Skin of body (tissue), 1 donor: ENCODE measurements at regions not wholly inside any gene's neighbourhood (a gene's known extent, or its start where the extent isn't known, plus 50 kb on each side); places are given as distances from the start of the nearest gene placed in this dataset.
"Not testable (repeated sequence)": the region's sequence is repeated elsewhere in the genome, so short reads cannot be mapped to it uniquely, and the experiment has no call there.

Experiments
- DNase-seq: peaks from one replicate; lab custom pipeline; 2025; lab: John Stamatoyannopoulos, UW

DNA sequence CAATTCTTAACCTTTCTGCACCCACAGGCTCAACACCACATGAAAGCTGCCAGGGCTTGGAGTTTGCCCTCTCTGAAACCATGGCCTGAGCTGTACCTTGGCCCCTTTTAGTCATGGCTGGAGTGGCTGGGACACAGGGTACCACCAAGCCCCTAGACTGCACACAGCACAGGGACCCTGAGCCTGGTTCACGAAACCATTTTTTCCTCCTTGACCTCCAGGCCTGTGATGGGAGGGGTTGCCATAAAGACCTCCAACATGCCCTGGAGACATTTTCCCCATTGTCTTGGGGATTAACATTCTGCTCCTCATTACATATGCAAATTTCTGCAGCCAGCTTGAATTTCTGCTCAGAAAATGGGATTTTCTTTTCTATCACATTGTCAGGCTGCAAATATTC is 113.4 kb downstream of the XPNPEP1 start:
- not testable (repeated sequence) for DNase-seq

DNA sequence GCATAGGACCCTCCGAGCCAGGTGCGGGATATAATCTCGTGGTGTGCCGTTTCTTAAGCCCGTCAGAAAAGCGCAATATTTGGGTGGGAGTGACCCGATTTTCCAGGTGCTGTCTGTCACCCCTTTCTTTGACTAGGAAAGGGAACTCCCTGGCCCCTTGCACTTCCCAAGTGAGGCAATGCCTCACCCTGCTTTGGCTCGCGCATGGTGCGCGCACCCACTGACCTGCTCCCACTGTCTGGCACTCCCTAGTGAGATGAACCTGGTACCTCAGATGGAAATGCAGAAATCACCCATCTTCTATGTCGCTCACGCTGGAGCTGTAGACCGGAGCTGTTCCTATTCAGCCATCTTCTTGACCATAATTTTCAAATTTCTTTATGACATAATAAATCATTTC is 122.1 kb downstream of the XPNPEP1 start:
- not testable (repeated sequence) for DNase-seq

DNA sequence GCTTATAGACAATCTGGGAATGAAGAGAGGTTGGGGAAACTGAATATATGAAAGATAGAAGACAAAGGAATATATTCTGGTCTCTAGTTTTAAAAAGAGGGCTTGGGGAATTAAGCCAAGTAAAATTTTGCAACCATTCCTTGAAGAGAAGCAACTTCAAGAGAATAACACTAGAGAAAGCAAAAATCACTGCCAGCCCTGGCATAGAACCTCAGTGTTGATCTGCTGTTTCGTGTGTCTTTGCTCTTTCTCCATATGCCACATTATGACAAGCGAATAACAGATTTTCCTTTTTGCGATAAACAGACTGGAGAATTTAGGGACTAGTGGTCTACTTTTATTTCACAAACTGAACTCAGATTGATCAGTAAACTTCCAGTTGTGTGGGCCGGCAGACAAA is 132.7 kb downstream of the XPNPEP1 start:
- no peak for DNase-seq

DNA sequence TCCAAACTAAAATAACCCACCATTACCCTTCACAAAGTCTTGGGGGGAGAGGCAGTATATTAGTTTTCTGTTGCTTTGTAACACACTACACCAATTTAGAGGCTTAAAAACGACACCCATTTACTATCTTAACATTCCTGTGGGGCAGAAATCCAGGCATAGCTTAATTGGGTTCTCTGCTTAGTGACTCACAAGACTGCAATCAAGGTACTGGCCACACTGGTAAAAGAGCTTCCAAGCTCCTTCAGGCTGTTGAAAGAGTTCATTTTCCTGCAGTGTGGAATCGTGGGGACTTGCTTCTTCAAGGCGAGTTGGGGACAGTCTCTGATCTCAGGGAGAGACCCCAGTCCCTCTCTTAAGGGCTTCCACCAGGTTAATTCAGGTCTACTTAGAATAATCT is 139.1 kb downstream of the XPNPEP1 start:
- DNase-seq: no peak

DNA sequence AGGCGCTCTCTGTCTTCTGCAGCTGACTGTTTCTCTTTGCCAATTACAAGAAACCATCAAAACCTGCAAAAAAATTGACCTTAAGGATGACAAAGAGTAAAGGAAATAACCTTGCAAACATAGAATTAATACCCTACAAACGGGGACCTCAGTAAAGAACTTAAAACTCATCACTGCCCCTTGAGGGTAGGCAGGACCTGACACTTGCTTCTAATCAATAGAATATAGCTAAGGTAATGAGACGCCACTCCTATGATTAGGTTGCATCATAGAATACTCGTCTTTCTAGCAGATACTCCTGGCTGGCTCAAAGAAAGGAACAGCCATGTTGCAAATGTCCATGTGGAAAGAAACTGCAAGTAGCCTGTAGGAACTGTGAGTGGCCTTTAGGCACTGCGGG is 140.0 kb downstream of the XPNPEP1 start:
- DNase-seq: no peak

DNA sequence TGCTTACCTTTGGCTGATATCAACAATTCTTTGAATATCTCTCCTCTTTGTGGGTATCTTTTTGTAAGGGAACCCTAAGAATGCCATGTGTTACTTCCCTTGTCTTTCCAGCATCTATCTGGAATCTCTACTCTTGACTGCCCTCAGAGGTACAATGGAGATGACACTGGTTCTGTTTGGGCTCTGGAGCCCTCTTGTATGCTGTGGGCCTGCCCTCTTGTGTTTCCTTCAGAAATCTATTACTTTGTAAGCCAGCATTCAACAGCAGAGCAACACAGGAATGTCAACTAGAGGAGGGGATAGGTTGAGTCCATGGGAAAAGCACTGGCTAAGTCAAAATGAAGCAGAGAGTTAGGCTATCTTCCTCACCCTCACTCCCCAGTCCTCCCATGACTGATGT is 142.3 kb downstream of the XPNPEP1 start:
- no peak for DNase-seq

DNA sequence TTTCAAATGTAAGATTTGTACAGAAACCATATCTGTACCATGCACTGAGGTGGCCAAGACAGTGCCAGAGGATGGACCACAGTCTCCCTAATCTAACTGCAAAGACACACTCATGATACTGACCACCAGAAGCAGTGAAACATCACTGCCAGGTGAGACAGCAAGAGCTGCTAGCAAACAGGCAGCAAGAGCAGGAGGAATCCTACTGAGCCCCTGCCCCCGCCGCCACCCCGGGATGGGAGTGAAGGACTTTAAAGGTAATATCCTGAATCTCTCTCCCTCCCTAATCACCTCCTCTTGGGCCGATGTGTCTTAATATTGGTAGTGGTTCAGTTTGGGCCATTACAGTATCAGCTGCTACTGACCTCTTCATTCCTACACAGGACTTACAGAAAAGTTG is 144.3 kb downstream of the XPNPEP1 start:
- no peak for DNase-seq

DNA sequence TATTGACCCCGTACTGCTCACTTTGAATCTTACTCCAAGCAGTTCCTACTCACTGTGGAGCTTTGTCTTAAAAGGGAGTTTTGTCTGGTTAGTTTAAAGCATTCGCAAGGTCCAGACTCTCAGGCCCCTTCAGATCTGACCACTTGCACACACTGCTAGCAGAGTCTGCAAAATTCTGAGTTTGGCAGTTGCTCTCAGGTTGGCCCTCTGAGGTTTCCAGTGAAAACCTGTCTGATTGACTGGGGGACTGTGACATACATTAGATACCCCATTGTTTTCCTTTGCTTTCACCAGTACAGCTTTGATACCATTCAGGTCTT is 149.2 kb downstream of the XPNPEP1 start:
- DNase-seq: no peak

DNA sequence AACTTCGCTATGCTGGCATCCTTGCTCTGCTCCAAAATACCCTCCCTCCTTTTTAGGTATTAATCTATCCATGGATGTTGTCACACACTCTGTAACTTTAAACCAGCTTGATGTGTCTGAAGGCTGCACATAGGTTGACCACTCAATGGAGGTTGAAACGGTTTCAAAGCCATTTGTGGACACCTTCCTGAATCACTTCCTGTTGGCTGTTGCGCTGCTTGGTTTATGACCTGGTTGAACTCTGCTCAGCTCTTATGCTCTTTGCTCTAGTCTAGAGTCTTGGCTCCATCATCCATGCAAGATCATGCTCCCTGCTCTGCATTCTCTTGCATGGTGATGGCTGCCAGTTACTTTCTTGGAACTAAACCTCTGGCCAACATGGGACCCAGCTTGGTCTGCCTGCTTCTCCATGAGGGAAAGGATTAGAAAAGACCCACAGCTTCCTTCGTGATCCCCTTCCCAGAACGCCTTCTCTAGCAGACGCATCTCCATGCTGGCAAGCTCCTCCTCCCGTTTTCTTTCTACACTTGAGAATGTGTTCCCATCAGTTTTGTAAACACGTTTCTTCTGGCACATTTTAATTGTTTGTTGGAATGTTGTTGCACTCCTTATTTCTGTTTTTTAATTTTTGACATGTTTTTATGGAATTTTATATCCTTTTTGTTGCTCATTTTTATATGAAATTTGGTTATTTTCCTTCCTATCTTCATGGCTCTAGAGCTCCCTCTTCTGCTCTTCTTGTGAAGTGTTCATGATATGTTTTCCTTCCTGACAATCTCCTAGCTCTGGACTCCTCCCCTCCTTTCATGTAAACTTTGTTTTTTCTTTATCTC is 149.8 kb downstream of the XPNPEP1 start:
- no peak for DNase-seq

DNA sequence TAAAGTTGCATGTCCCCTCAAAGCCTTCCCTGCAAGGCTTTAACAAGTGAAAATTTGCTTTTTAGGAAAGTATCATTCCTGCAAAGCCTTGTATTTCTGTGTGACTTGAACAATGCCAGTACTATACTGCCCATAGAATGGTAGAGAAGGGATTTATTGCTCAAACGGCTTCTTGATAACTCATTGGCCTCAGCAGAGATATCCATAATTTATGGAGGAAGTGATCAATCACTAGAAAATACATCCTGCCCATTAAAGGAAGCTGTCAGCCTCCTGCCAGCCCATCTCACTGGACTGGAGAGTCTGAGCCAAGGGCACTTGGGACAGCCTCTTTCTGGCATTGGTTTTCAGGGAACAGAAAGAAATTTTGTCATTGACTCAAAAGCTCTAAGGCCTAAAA is 152.6 kb downstream of the XPNPEP1 start:
- DNase-seq: no peak

DNA sequence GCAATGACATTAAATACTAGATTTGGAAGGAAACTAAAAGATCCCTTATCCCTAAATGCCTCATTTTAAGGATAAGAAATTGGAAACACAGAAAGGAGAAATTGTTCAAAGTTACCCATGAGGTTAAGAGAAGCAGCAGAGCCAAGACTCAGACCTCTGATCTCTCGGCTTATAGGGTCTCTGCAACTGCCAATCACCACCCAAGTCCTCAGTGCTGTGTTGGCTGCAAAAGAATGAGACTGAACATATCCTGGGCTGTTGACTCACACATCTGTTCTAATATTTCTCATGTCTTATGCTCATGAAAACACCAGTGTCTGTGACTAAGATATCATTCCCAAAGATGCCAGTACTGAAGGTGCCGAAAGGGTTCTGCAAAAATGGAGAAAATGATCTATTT is 153.3 kb downstream of the XPNPEP1 start:
- no peak for DNase-seq

DNA sequence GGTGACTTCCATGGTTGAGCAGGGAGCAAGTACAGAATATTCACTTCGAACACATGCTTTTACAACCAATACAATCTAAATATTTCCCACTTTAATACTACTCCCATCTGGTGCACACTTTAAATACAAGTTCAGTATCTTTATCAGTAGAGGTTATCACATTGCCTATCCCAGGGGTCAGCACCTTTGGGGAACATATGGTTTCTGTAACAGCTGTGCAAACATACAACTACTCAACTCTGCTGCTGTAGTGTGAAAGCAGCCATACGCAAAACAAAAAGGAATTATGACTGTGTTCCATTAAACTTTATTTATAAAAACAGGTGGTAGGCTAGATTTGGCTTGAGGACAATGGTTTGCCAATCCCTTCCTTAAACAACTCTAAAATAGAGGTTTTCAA is 157.5 kb downstream of the XPNPEP1 start:
- DNase-seq: no peak

DNA sequence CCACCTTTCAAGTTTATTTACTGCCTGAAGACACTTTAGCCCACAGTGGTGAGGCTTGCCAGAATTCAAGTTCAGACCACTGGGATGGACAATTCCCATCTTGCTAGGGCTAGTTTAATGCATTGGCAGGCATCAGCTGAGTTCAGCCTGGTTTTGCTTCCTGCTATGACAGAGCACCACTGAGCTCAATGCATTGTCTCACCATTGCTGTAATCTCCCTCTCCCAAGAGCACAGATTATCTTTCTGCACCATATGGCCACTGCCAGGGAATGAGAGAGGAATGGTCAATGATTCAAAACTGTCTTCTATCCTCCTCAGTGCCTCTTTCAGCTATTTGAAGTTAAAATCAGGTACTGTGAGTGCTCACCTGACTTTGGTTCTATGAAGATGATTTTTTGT is 160.8 kb downstream of the XPNPEP1 start:
- no peak for DNase-seq

DNA sequence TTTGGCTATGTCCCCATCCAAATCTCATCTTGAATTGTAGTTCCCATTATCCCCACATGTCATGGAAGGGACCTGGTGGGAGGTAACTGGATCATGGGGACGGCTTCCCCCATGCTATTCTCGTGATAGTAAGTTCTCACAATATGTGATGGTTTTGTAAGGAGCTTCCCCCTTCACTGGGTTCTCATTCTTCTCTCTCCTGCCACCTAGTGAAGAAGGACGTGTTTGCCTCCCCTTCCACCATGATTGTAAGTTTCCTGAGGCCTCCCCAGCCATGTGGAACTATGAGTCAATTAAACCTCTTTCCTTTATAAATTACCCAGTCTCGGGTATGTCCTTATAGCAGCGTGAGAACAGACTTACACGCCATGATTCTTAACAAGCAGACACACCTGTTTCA is 165.6 kb downstream of the XPNPEP1 start:
- not testable (repeated sequence) for DNase-seq

DNA sequence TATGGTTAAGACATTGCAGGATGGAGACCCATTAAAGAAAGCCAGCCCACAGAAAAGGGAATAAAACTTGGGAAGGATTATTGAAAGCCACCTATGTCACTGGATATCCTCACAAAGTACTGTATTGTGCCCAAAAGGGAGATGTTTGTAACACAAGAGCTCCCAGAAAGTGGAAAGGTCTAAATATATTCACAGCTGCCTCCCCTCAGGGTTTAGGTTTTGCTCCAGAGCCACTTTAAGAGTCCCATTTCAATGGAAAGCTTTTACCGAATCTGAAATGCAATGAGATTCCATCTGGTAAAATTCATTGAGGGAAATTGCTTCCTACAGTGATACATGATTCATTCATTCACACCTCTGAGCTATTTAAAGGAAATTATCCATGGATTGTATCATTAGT is 176.4 kb downstream of the XPNPEP1 start:
- no peak for DNase-seq

DNA sequence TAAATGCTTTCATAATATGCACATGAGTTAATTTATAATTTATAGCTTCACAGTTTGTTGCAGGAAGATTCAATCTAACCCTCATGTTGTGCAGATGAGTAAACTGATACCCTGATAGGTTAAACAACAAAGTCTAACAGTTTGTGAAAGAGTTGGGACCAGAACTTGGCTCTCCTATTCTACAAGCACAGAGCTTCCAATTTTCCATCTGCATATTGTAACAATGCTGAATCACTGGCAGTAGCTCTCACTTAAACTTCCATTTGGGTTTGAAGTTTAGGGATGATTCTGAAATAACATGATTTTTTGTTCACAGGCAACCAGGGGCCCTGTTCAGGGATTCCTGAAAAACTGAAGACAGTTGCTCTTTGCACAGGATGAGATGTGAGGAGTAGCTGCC is 179.3 kb downstream of the XPNPEP1 start:
- DNase-seq: peak; percentile 56

DNA sequence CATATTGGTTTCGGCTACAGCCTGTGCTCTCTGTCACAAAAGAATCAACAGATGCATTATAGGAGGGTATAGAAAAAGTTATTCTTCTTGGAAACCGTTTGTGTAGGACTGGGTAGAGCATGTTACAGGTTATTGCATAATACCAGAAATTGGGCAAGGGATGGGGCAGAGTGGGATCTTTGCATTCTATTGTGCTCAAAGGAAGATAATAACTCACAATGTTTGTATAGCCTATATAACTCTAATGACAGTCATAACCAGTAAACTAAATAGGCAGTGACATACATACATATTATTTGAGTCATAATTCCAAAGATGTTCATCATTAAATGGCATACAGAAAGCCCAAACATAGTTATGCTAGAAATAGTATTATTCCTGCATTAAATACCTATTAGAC is 179.7 kb downstream of the XPNPEP1 start:
- DNase-seq: no peak

DNA sequence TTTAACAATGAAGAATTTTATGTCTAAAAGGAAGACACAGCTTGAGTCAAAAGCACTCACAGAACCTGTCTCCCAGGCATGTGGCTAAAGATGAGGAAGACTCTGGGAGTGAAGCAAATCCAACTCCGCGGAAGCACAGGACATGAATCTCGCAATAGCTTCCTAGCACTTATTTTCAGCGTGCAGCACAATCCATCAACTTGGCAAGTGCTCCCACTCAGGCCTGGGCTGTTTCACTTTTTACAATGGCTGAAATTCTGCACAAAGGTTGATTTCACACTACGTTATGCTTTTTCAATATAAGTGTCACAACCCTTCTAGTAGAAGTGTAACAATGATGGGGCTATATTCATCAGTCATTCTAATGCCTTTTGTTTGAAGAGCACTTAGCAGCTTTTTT is 180.2 kb downstream of the XPNPEP1 start:
- no peak for DNase-seq

DNA sequence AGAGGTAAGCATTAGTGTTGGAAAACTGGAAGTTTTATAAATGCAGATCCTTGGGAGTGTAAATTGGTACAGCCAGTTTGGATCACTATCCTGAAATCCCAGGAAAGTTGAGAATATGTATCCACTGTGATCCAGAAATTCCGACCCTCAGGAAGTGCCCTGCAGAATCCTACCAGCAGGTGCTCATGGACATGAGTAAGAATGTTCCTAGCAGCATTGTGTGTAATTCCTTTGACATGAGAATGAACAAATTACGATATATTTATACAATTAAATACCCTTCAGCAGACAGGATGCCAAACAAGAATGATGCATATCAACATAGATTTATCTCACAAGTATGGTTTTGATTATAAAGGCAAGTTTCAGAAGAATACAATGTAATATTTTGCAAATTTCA is 181.6 kb downstream of the XPNPEP1 start:
- no peak for DNase-seq

DNA sequence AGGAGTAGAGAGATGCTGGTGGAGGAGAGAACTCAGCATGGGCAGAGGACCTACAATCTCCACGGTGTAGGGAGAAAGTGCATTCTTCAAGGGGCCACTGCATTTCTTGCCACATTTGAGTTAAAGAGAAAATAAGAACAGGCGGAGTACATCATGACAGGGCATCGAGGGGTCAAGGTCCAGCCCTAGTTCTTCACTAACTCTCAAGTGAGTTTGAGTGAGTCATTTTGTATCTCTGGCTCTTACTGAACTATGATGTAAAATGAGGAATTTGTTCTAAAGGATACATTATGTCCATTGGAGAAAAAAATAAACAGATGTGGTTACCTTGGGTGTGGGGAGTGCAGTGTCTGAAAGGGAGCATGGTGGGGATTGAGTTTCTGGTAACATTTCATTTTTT is 182.9 kb downstream of the XPNPEP1 start:
- DNase-seq: no peak

DNA sequence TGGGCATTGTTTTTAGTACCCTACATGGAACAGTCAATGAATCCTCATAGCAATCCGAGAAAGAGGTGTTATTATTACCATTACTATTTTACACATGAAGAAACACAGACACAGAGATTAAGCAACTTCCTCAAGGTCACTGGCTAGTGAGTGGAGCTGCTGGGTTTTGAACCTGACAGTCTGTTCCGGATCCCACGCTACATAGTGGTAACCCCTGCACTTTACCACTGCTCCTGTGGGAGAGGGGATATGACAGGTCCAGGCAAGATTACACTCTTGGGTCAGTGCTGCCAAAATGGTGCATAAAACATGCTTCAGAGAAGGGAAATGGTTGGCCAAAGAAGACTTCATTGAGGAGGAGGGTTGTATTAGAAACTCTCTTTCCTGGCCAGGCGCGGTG is 185.7 kb downstream of the XPNPEP1 start:
- DNase-seq: no peak

DNA sequence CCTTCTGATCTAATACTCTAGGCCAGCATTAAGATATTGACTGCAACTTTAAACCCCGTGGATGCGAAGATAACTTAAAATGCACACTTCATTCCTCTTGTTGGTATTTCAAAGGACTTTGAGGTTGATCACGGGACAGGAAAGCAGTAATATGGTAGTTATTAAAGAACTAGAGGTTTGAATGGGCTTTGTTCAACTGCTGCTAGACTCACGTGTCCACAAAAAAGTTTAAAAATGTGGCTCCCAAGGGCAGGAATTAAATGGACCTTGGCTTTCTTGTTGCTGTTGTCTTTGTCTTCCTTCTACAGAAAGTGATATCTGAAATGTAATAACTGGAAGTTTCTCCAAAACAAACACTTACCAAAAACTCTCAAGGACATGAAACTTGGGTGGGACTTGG is 186.3 kb downstream of the XPNPEP1 start:
- no peak for DNase-seq

DNA sequence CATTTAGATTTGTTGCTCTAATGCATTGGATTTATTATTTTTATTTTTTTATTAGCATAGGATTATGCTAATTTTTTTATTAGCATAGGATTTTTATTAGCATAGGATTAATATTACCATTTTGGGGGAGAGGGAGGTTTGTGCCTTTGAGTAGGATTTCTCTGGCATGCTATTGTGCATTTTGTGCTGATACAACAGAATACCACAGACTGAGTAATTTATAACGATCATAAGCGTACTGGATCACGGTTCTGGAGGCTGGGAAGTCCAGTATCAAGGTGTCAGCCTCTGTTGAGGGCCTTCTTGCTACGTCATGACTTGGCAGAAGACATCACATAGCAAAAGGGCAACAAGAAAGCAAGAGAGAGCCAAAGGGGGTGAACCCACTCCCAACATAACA is 187.5 kb downstream of the XPNPEP1 start:
- DNase-seq: no peak
